Ishikawa (cell line): ENCODE measurements at regions not wholly inside any gene's neighbourhood (a gene's known extent, or its start where the extent isn't known, plus 50 kb on each side); places are given as distances from the start of the nearest gene placed in this dataset.

Source experiments
- CEBPB ChIP-seq: IDR thresholded peaks from 2 replicates; pipeline ENCODE4 v1.6.1; 2012
- CREB1 ChIP-seq: IDR thresholded peaks from 2 replicates; pipeline ENCODE4 v1.6.1; 2012; ENCODE audit warnings: low read depth
- EGR1 ChIP-seq: IDR thresholded peaks from 2 replicates; pipeline ENCODE4 v1.6.1; 2012
- EP300 ChIP-seq: IDR thresholded peaks from 2 replicates; pipeline ENCODE4 v1.6.1; 2012; ENCODE audit warnings: borderline replicate concordance
- FOXM1 ChIP-seq: IDR thresholded peaks from 2 replicates; pipeline ENCODE4 v1.6.1; 2012; ENCODE audit warnings: low read depth, borderline replicate concordance
- MAX ChIP-seq: IDR thresholded peaks from 2 replicates; pipeline ENCODE4 v1.6.1; 2012
- NFIC ChIP-seq: IDR thresholded peaks from 2 replicates; pipeline ENCODE4 v1.6.1; 2012
- RAD21 ChIP-seq: IDR thresholded peaks from 2 replicates; pipeline ENCODE4 v1.6.1; 2012; ENCODE audit warnings: low read depth
- REST ChIP-seq: IDR thresholded peaks from 2 replicates; pipeline ENCODE4 v1.6.1; 2012; ENCODE audit warnings: low read depth, mild to moderate bottlenecking
- TAF1 ChIP-seq: IDR thresholded peaks from 2 replicates; pipeline ENCODE4 v1.6.1; 2012; ENCODE audit warnings: low read depth, mild to moderate bottlenecking
- TCF12 ChIP-seq: IDR thresholded peaks from 2 replicates; pipeline ENCODE4 v1.6.1; 2012; ENCODE audit warnings: low read depth
- TEAD4 ChIP-seq: IDR thresholded peaks from 2 replicates; pipeline ENCODE4 v1.6.1; 2012
- YY1 ChIP-seq: IDR thresholded peaks from 2 replicates; pipeline ENCODE4 v1.6.1; 2012; ENCODE audit warnings: low read depth
- ZBTB7A ChIP-seq: IDR thresholded peaks from 2 replicates; pipeline ENCODE4 v1.6.1; 2012; ENCODE audit warnings: low read depth
- TF ChIP-seq, protein P1 (sequence below): IDR thresholded peaks from 2 replicates; pipeline ENCODE4 v1.6.1; 2012

DNA sequence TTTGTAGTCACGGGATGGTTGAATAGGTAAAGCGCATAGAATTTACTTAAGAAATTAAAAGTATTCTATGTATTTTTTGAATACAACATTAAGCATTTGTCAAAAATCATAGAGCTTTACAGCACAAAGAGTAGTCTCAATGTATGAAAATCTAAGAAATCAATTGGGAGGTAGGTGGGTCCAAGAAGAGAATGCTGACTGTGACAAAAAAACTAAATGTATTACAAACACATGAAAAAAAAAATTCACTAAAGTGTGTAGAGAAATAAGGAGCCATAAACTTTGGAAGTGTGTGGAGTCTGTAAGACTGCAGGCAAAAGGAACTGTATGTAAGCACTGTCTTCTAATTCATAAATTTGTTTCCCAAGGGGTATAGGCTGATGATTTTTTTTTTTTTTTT is 558.3 kb downstream of the JRKL start:
- no peak for TF ChIP-seq FOXM1
- no peak for TF ChIP-seq TEAD4
- TF ChIP-seq TAF1 = no peak
- no peak for TF ChIP-seq REST
- no peak for TF ChIP-seq RAD21
- TF ChIP-seq EGR1 = no peak

GRCh38 chr11:96949464-96949863 is 559.7 kb downstream of the JRKL start:
- TF ChIP-seq NFIC (no peak), CREB1 (no peak), TEAD4 (no peak)
- TF ChIP-seq, protein P1, sequence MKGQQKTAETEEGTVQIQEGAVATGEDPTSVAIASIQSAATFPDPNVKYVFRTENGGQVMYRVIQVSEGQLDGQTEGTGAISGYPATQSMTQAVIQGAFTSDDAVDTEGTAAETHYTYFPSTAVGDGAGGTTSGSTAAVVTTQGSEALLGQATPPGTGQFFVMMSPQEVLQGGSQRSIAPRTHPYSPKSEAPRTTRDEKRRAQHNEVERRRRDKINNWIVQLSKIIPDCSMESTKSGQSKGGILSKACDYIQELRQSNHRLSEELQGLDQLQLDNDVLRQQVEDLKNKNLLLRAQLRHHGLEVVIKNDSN = no peak

GRCh38 chr11:96954587-96955242 is 564.9 kb downstream of the JRKL start:
- TF ChIP-seq NFIC = no peak
- TF ChIP-seq EGR1 = no peak
- TF ChIP-seq MAX = no peak
- TF ChIP-seq EP300 = no peak
- no peak for TF ChIP-seq TEAD4
- no peak for TF ChIP-seq FOXM1
- TF ChIP-seq ZBTB7A = no peak

GRCh38 chr11:96960476-96960875 is 570.7 kb downstream of the JRKL start:
- TF ChIP-seq, protein P1 = no peak
- no peak for TF ChIP-seq NFIC
- no peak for TF ChIP-seq TAF1
- TF ChIP-seq MAX = no peak
- no peak for TF ChIP-seq CREB1
- no peak for TF ChIP-seq TEAD4
- TF ChIP-seq ZBTB7A = no peak
- TF ChIP-seq YY1 = no peak
- no peak for TF ChIP-seq FOXM1
- TF ChIP-seq TCF12 = no peak
- TF ChIP-seq CEBPB = no peak
- TF ChIP-seq EGR1 = no peak
- no peak for TF ChIP-seq RAD21
- no peak for TF ChIP-seq EP300
- no peak for TF ChIP-seq REST

DNA sequence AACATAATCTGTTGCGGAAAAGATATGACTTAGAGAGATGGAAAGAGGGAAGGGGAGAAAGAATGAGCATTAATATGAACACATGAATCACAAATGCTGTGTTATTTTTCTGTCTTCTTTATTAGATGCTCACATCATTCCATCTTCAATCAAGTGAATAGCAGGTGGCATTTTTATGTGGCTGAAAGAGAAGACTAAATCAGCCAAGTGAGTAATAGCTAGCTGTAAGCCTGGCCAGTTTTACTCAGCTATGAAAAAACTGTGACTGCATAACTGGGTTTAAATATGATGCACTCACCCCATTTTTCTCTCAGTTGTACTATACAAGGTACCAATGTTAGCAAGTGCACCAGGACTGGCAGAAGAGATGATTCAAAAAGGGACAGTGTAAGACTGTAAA is 571.1 kb downstream of the JRKL start:
- no peak for TF ChIP-seq CREB1
- no peak for TF ChIP-seq FOXM1
- no peak for TF ChIP-seq ZBTB7A
- no peak for TF ChIP-seq TAF1
- TF ChIP-seq YY1 = no peak
- no peak for TF ChIP-seq REST
- no peak for TF ChIP-seq NFIC
- TF ChIP-seq EGR1 = no peak
- no peak for TF ChIP-seq RAD21
- no peak for TF ChIP-seq CEBPB
